ENCODE measurements at regions not wholly inside any gene's neighbourhood (a gene's known extent, or its start where the extent isn't known, plus 50 kb on each side); places are given as distances from the start of the nearest gene placed in this dataset.
"Not testable (repeated sequence)": the region's sequence is repeated elsewhere in the genome, so short reads cannot be mapped to it uniquely, and the experiment has no call there.

- no peak for DNase-seq (ENCODE audit: low spot score)
Observed at GRCh38 chr11:129503646-129504045, 128.0 kb downstream of the BARX2 start.

DNA sequence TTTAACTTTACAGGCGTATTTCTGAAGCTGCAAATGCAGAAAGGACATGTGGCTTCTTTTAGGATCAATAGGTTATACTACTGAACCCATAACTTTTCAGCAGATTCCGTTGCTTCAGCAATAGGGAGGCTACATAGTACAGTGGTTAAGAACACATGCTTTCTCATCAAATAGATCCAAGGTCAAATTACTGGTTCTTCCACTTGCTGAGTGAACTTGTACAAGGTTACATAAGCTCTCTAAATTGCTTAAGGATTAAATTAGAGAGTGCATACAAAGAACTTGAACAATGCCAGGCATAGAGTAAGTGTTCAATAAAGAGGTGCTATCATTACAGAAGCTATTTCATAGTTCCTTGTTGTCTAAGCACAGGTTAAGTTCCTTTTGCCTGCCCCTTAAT is 129.6 kb downstream of the BARX2 start:
- no peak for DNase-seq (ENCODE audit: low spot score)

GRCh38 chr11:129508163-129508562 is 132.5 kb downstream of the BARX2 start:
- no peak for DNase-seq (ENCODE audit: low spot score)

DNA sequence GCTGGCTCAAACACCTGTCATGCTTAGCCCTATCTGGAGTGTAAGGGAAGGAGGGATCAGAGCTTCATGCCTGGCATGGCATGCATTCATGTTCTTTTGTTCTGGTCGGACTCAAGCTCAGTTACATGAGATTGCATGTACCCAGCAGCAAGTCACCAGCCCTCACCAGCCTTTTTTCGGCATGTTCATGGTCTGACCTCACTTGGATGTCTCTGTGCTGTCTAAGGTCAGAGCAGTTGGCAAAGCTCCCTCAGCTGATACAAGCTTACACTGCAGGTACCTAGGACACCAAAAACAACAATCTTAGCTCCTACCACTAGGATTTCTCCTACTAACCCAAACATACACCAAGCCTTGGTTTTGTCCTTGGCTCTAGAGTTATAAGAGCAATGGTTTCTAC is 152.6 kb downstream of the BARX2 start:
- no peak for DNase-seq (ENCODE audit: low spot score)

GRCh38 chr11:129530154-129530895 is 154.7 kb downstream of the BARX2 start:
- DNase-seq (ENCODE audit: low spot score): no peak

- DNase-seq (ENCODE audit: low spot score): no peak
Observed at GRCh38 chr11:129533395-129533794, 157.7 kb downstream of the BARX2 start.

DNA sequence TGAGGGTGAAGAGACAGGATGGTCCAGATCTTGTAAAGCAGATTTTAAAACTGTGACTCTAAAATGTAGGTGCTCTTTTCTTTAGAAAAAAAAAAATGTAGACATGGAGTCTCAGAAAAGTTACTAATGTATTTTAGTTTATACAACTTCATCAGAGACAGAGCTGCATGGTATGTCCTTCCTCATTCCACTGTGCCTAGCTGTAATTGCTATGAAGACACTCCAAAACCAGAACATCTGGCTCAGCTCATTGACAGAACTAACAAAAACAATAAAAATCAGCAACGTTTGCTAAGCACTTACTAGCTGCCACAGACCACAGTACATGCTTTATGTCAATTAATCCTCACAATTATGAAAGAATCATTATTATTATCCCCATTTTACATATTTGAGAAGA is 160.7 kb downstream of the BARX2 start:
- DNase-seq (ENCODE audit: low spot score): no peak

- no peak for DNase-seq (ENCODE audit: low spot score)
Observed at GRCh38 chr11:129538323-129538722, 162.7 kb downstream of the BARX2 start.

DNA sequence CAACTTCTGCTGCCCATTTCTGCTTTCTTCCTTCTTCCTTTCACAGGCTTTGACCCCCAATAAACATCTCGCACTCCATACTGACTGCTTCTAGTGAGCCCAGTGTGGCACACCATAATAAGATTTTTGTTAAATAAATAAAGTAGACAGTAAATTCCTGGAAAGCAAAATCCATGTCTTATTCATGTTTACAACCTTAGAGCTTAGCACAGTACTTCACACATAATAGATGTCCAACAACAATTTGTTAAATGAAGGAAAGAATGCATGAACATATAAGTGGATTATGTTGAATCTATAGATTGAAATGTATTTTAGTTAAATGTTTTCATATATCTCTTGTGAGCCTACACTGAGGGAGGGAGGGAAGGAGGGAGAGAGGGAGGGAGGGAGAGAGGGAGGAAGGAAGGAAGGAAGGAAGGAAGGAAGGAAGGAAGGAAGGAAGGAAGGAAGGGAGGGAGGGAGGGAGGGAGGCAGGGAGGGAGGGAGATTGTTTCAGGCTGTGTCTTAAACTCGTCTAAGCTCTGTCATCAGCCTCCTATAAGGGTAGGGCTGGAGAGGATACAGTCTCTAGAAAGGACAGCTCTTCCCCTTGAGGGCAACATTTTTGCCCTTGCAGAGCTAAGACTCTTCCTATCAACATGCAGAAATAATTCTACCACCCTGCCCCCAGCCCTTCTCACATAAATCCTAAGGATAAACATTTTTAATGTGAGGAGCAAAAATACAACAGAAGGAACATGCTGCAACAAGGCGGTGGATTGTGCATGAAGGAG is 168.1 kb downstream of the BARX2 start:
- DNase-seq (ENCODE audit: low spot score): no peak

DNA sequence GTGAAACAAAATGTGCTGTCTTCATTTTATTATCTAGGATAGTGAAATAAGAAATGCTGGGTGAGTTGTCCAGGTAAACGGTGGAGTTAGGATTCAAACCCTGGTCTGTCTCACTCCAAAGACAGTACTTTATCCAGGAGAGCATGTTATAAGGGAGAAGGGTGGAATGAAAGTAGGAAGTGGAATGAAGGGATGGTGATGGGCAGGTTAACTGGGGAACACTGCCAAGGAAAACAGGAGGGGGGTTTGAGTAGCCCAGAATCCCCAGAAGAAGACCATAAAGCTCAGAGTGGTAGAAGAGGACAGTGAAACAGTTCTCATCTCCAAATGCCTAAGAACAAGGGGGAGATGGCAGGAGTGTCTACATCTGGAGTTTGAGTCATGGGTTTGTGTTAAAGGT is 169.0 kb downstream of the BARX2 start:
- DNase-seq (ENCODE audit: low spot score): no peak

GRCh38 chr11:129546266-129546665 is 170.6 kb downstream of the BARX2 start:
- DNase-seq (ENCODE audit: low spot score): no peak

- DNase-seq (ENCODE audit: low spot score): no peak
Observed at GRCh38 chr11:129557421-129557820, 181.8 kb downstream of the BARX2 start.

GRCh38 chr11:129569007-129569406 is 193.4 kb downstream of the BARX2 start:
- DNase-seq (ENCODE audit: low spot score): no peak

GRCh38 chr11:129572667-129573066 is 197.0 kb downstream of the BARX2 start:
- DNase-seq (ENCODE audit: low spot score): not testable (repeated sequence)

- DNase-seq (ENCODE audit: low spot score): no peak
Observed at GRCh38 chr11:129573161-129573560, 197.5 kb downstream of the BARX2 start.

- DNase-seq (ENCODE audit: low spot score): no peak
Observed at GRCh38 chr11:129574431-129574830, 198.8 kb downstream of the BARX2 start.

GRCh38 chr11:129576652-129577051 is 201.0 kb downstream of the BARX2 start:
- DNase-seq (ENCODE audit: low spot score): no peak

DNA sequence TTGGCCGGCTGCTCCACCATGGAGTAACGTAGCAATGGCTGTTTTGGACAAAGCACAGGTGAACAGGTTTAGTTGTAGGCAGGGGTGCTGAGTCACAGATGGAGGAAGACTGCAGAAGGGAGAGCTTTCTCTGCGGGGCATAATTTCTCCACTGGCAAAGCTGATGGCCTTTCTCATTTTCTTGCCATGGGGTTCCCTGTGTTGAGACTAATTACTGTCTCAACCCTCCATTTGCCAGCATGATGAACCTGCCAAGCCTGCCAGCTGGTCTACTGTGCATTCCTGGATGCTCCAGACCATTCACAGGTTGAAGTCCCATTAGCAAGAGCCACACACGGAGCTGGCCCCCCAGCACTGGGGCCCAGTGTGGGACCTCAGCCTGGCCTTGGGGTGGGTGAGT is 202.4 kb downstream of the BARX2 start:
- DNase-seq (ENCODE audit: low spot score): no peak

GRCh38 chr11:129580278-129580677 is 204.6 kb downstream of the BARX2 start:
- no peak for DNase-seq (ENCODE audit: low spot score)

GRCh38 chr11:129584316-129584715 is 208.7 kb downstream of the BARX2 start:
- DNase-seq (ENCODE audit: low spot score): no peak

GRCh38 chr11:129589190-129589860 is 213.7 kb downstream of the BARX2 start:
- no peak for DNase-seq (ENCODE audit: low spot score)

DNA sequence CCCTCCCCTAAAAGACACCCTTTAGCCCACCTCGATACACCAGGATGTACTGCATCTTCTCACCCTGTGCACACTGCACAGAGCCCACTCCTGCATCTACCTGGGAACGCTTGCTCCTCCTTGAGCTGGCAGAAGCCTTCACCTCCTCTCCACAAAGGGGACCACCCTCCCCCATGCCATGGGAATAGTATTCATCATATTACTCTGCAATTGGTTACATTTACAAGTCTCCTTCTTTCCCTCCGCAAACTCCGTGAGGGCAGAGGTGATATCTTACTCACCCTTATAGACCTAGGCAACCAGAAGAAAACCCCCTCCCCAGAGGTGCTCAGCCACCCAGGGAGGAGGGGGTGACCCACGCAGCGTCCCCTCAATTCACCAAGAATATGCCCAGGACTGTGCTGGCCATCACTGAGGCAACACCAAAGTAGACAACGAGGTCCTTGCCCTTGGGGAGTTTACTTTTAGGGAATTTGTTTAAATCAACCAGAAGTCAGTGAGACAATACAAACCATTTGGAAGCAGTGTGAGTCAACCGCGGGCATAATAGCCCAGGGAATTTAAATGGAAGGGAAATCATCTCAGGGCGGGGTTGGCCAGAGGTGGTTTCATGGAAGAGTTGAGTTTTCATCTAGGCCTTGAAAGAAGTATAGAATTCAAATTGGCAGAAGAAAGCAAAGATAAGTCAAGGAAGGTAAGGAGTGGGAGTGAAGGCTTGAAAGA is 214.5 kb downstream of the BARX2 start:
- no peak for DNase-seq (ENCODE audit: low spot score)

Data from AG08396 (cell line).